ENCODE measurements at regions not wholly inside any gene's neighbourhood (a gene's known extent, or its start where the extent isn't known, plus 50 kb on each side); places are given as distances from the start of the nearest gene placed in this dataset.

GRCh38 chr4:27524224-27524623, 663.6 kb downstream of the STIM2 start:
- no peak overlapping the region for H3K4me3 ChIP-seq (ENCODE audit: low read depth, low read length)
- DNase-seq (ENCODE audit: low read depth), result no peak
- no peak for TF ChIP-seq CTCF (conservative IDR thresholded peaks at IDR 0.05; ENCODE audit: low read depth, low read length)

- DNase-seq (ENCODE audit: low read depth), result no peak
- no peak overlapping the region for H3K4me3 ChIP-seq (ENCODE audit: low read depth, low read length)
- no peak for TF ChIP-seq CTCF (conservative IDR thresholded peaks at IDR 0.05; ENCODE audit: low read depth, low read length)
These were observed 673.8 kb downstream of the STIM2 start for GRCh38 chr4:27534488-27534887.

- DNase-seq (ENCODE audit: low read depth), result no peak
- TF ChIP-seq CTCF (conservative IDR thresholded peaks at IDR 0.05; ENCODE audit: low read depth, low read length), result no peak
These were observed 707.8 kb downstream of the STIM2 start for GRCh38 chr4:27568236-27568951.

GRCh38 chr4:27568952-27569319, 708.3 kb downstream of the STIM2 start:
- DNase-seq (ENCODE audit: low read depth), result no peak
- TF ChIP-seq CTCF (conservative IDR thresholded peaks at IDR 0.05; ENCODE audit: low read depth, low read length), result no peak
- no peak overlapping the region for H3K4me3 ChIP-seq (ENCODE audit: low read depth, low read length)

More at GRCh38 chr4:27568236-27568951, 707.8 kb downstream of the STIM2 start:
- H3K4me3 ChIP-seq (ENCODE audit: low read depth, low read length), result no peak overlapping the region

GRCh38 chr4:27574743-27575142, 714.1 kb downstream of the STIM2 start:
- TF ChIP-seq CTCF (conservative IDR thresholded peaks at IDR 0.05; ENCODE audit: low read depth, low read length), result no peak
- H3K4me3 ChIP-seq (ENCODE audit: low read depth, low read length), result no peak overlapping the region
- no peak for DNase-seq (ENCODE audit: low read depth)

- no peak overlapping the region for H3K4me3 ChIP-seq (ENCODE audit: low read depth, low read length)
- no peak for TF ChIP-seq CTCF (conservative IDR thresholded peaks at IDR 0.05; ENCODE audit: low read depth, low read length)
- DNase-seq (ENCODE audit: low read depth), result no peak
These were observed 717.3 kb downstream of the STIM2 start for GRCh38 chr4:27577951-27578350.

GRCh38 chr4:27592738-27593137, 732.1 kb downstream of the STIM2 start:
- DNase-seq (ENCODE audit: low read depth), result no peak
- TF ChIP-seq CTCF (conservative IDR thresholded peaks at IDR 0.05; ENCODE audit: low read depth, low read length), result no peak
- H3K4me3 ChIP-seq (ENCODE audit: low read depth, low read length), result no peak overlapping the region
